OCI-LY1 (cell line): ENCODE measurements at regions not wholly inside any gene's neighbourhood (a gene's known extent, or its start where the extent isn't known, plus 50 kb on each side); places are given as distances from the start of the nearest gene placed in this dataset.

Experiments
- H2AFZ ChIP-seq: fragments of 200-600 bp; sonication (generic), shearing (Covaris generic); 2 replicates; pipeline ENCODE4 v1.6.0; 2014; ENCODE audit warnings: antibody characterized with exemption, mild to moderate bottlenecking, low read length
- H3F3A ChIP-seq: fragments of 200-600 bp; sonication (generic), shearing (Covaris generic); 2 replicates; pipeline ENCODE4 v1.6.0; 2014; ENCODE audit warnings: mild to moderate bottlenecking, antibody characterized with exemption, low read length, moderate library complexity; ENCODE audit not compliant: insufficient read depth
- H3K27ac ChIP-seq: fragments of 200-600 bp; sonication (generic); 2 replicates; pipeline ENCODE4 v1.5.1; 2014; ENCODE audit warnings: low read length, mixed run types, mild to moderate bottlenecking, low read depth; ENCODE audit not compliant: poor library complexity, severe bottlenecking
- H3K27me3 ChIP-seq: fragments of 200-600 bp; sonication (generic); 2 replicates; pipeline ENCODE4 v1.6.0; 2014; ENCODE audit warnings: antibody characterized with exemption, mild to moderate bottlenecking, low read length, moderate library complexity; ENCODE audit not compliant: insufficient read depth
- H3K36me3 ChIP-seq: fragments of 200-600 bp; sonication (generic); 2 replicates; pipeline ENCODE4 v1.6.1; 2014; ENCODE audit warnings: mild to moderate bottlenecking, antibody characterized with exemption, low read length, moderate library complexity, mixed read lengths; ENCODE audit not compliant: insufficient read depth
- H3K4me1 ChIP-seq: fragments of 200-600 bp; sonication (generic); 2 replicates; pipeline ENCODE4 v1.5.1; 2014; ENCODE audit warnings: mild to moderate bottlenecking, low read length, moderate library complexity; ENCODE audit not compliant: insufficient read depth, severe bottlenecking
- H3K4me2 ChIP-seq: fragments of 200-600 bp; sonication (generic), shearing (Covaris generic); 2 replicates; pipeline ENCODE4 v1.6.1; 2014; ENCODE audit warnings: low read length
- H3K4me3 ChIP-seq: fragments of 200-600 bp; sonication (generic); 2 replicates; pipeline ENCODE4 v1.5.1; 2014; ENCODE audit warnings: low read length, low read depth, mild to moderate bottlenecking, mixed read lengths; ENCODE audit not compliant: poor library complexity, severe bottlenecking
- H3K79me2 ChIP-seq: fragments of 200-600 bp; shearing (Covaris generic); 2 replicates; pipeline ENCODE4 v1.6.1; 2016; ENCODE audit warnings: mixed run types, low read length, mixed read lengths; ENCODE audit not compliant: insufficient read depth
- H3K9ac ChIP-seq: fragments of 200-600 bp; sonication (generic), shearing (Covaris generic); 2 replicates; pipeline ENCODE4 v1.6.1; 2014; ENCODE audit warnings: mild to moderate bottlenecking, low read length, mixed read lengths
- H3K9me2 ChIP-seq: fragments of 200-600 bp; sonication (generic), shearing (Covaris generic); 2 replicates; pipeline ENCODE4 v1.6.1; 2014; ENCODE audit warnings: low read depth, mild to moderate bottlenecking, low read length, mixed read lengths
- H3K9me3 ChIP-seq: fragments of 200-600 bp; shearing (Covaris generic); 2 replicates; pipeline ENCODE4 v1.6.1; 2014; ENCODE audit warnings: low read length, mixed read lengths
- H4K20me1 ChIP-seq: fragments of 200-600 bp; sonication (generic), shearing (Covaris generic); 2 replicates; pipeline ENCODE4 v1.6.0; 2016; ENCODE audit warnings: mild to moderate bottlenecking, low read length; ENCODE audit not compliant: insufficient read depth
- CTCF ChIP-seq: fragments of 200-600 bp; sonication (generic), shearing (Covaris generic); IDR thresholded peaks from 2 replicates; pipeline ENCODE4 v1.5.1; 2017; ENCODE audit warnings: mild to moderate bottlenecking, antibody characterized with exemption, low read length, moderate library complexity, mixed read lengths
- EZH2 ChIP-seq: fragments of 200-600 bp; sonication (generic), shearing (Covaris generic); IDR thresholded peaks from 2 replicates; pipeline ENCODE4 v1.8.0; 2017; ENCODE audit warnings: borderline replicate concordance, mixed run types, mild to moderate bottlenecking, antibody characterized with exemption, low read length, moderate library complexity, mixed read lengths

GRCh38 chr16:85374571-85374872 is 238.6 kb upstream of the GSE1 start:
- H3K4me2 ChIP-seq = no peak overlapping the region
- H3K79me2 ChIP-seq = no peaks in the 10 kb centered on the region
- TF ChIP-seq CTCF = no peak
- TF ChIP-seq EZH2 = no peak
- no peaks in the 10 kb centered on the region for H4K20me1 ChIP-seq
- no peak overlapping the region for H3K9ac ChIP-seq
- no peaks in the 10 kb centered on the region for H3F3A ChIP-seq
- no peaks in the 10 kb centered on the region for H3K9me2 ChIP-seq
- no peak overlapping the region for H3K4me3 ChIP-seq
- H3K9me3 ChIP-seq = no peaks in the 10 kb centered on the region
- no peaks in the 10 kb centered on the region; the same call in 1 of the 2 replicates for H3K27me3 ChIP-seq
- H2AFZ ChIP-seq = no peak overlapping the region
- H3K36me3 ChIP-seq = no peaks in the 10 kb centered on the region
- H3K27ac ChIP-seq = no peak overlapping the region
- no peaks in the 10 kb centered on the region for H3K4me1 ChIP-seq

GRCh38 chr16:85375282-85375681 is 237.8 kb upstream of the GSE1 start:
- Histone ChIP-seq H3K79me2 (no peaks in the 10 kb centered on the region), H4K20me1 (no peaks in the 10 kb centered on the region), H3K36me3 (no peaks in the 10 kb centered on the region), H3K9me2 (no peaks in the 10 kb centered on the region), H3F3A (no peaks in the 10 kb centered on the region), H3K4me2 (no peak overlapping the region), H3K27ac (no peak overlapping the region), H3K4me3 (no peak overlapping the region), H2AFZ (no peak overlapping the region), H3K4me1 (no peaks in the 10 kb centered on the region), H3K9me3 (no peaks in the 10 kb centered on the region), H3K27me3 (no peaks in the 10 kb centered on the region; the same call in 1 of the 2 replicates), H3K9ac (no peak overlapping the region)
- TF ChIP-seq CTCF (no peak), EZH2 (no peak)

GRCh38 chr16:85376292-85377095 is 236.6 kb upstream of the GSE1 start:
- no peak overlapping the region for H3K27ac ChIP-seq
- no peak overlapping the region for H3K4me3 ChIP-seq
- TF ChIP-seq EZH2 = no peak
- TF ChIP-seq CTCF = no peak
- no peaks in the 10 kb centered on the region for H3K36me3 ChIP-seq
- H3F3A ChIP-seq = no peaks in the 10 kb centered on the region
- no peaks in the 10 kb centered on the region for H4K20me1 ChIP-seq
- H3K79me2 ChIP-seq = no peaks in the 10 kb centered on the region
- no peak overlapping the region for H3K9ac ChIP-seq
- H3K27me3 ChIP-seq = no peaks in the 10 kb centered on the region; the same call in 1 of the 2 replicates
- no peaks in the 10 kb centered on the region for H3K9me2 ChIP-seq
- no peak overlapping the region for H3K4me2 ChIP-seq
- no peak overlapping the region for H2AFZ ChIP-seq
- H3K9me3 ChIP-seq = no peaks in the 10 kb centered on the region
- no peaks in the 10 kb centered on the region for H3K4me1 ChIP-seq
